Mammary epithelial cell (primary cell): ENCODE measurements at regions not wholly inside any gene's neighbourhood (a gene's known extent, or its start where the extent isn't known, plus 50 kb on each side); places are given as distances from the start of the nearest gene placed in this dataset.

Experiments used
- CTCF ChIP-seq, 2 donors: IDR thresholded peaks in 1 of 2; conservative IDR thresholded peaks in 1 of 2; 2 replicates each; pipeline ENCODE4 v1.5.1; 2011 to 2012; ENCODE audit warnings: inconsistent platforms in 2 of 2, low read length in 2 of 2, mild to moderate bottlenecking in 2 of 2, control low read depth in 1 of 2, low read depth in 1 of 2; ENCODE audit not compliant: insufficient read depth in 1 of 2; ENCODE audit errors: extremely low read depth in 1 of 2
- EZH2 ChIP-seq: IDR thresholded peaks from 2 replicates; pipeline ENCODE4 v1.6.1; 2012; ENCODE audit warnings: low read length, inconsistent platforms, borderline replicate concordance

GRCh38 chr3:69448877-69449276, 63.0 kb upstream of the FRMD4B start:
- TF ChIP-seq CTCF (conservative IDR thresholded peaks at IDR 0.05 in 1 of 2, IDR thresholded peaks at IDR 0.05 in 1 of 2; ENCODE audit: extremely low read depth in 1 of 2, insufficient read depth in 1 of 2, low read depth in 1 of 2, low read length in 2 of 2) (no peak), EZH2 (no peak)
